ENCODE measurements at regions not wholly inside any gene's neighbourhood (a gene's known extent, or its start where the extent isn't known, plus 50 kb on each side); places are given as distances from the start of the nearest gene placed in this dataset.

DNA sequence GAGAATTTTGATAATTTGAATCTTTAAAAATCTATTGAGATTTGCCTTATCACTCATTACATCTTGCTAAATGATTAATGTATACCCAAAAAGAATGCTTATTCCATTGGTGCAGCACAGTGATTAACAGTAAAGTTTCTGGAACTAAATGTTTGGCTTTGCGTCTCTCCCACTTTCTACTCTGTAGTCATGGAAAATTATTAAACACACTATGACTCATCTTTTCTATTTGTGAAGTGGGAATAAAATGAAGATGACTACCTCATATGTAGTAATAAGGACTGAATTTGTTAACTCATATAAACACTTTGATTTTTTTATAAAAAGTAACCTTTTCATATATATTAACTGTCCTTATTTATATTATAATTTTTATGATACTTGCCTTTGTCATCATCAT, 118.1 kb downstream of the RERGL start:
- no peak overlapping the region for H3K4me3 ChIP-seq (ENCODE audit: low read length)
- no peak for TF ChIP-seq CTCF (IDR thresholded peaks at IDR 0.05; ENCODE audit: insufficient read depth, low read depth, low read length, missing control alignments)
- DNase-seq (ENCODE audit: low read depth) = peak; percentile 4

DNA sequence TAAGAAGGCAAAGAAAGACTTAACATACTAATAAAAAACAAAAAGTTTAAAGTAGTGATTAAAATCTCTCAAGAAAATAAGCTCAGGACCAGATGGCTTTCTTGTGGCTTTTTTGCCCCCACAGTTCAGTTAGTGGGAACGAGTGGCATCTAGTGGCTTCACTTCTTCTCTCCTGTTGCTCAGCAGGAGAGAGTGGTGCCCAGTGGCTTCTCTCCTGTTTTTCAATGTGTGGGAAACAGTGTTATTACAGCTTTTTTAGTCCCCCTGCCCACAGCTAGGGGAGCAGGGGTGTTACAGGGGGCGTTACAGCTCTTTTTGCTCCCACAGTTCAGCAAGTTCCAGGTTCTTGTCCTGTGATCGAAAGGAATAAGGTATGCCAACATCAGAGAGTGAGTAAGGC, 135.2 kb downstream of the RERGL start:
- no peak overlapping the region for H3K4me3 ChIP-seq (ENCODE audit: low read length)
- DNase-seq (ENCODE audit: low read depth) = no peak
- no peak for TF ChIP-seq CTCF (IDR thresholded peaks at IDR 0.05; ENCODE audit: insufficient read depth, low read depth, low read length, missing control alignments)

DNA sequence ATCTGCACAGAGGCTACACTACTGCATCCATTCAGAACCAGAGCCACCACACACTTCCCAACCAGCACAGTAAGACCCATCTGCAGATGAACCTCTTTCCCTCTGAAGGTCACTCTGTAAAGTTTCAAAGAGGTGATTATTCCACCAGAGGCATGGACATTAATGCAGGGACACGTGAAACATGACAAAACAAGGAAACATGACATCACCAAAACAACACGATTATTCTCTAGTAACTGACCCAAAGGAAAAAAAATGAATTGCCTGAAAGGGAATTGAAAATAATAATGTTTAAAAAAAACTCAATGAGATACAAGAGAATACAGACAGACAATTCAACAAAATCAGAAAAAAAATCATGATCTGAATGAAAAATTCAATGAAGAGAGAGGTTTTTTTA, 139.1 kb downstream of the RERGL start:
- DNase-seq (ENCODE audit: low read depth) = no peak
- no peak for TF ChIP-seq CTCF (IDR thresholded peaks at IDR 0.05; ENCODE audit: insufficient read depth, low read depth, low read length, missing control alignments)
- H3K4me3 ChIP-seq (ENCODE audit: low read length) = no peak overlapping the region

DNA sequence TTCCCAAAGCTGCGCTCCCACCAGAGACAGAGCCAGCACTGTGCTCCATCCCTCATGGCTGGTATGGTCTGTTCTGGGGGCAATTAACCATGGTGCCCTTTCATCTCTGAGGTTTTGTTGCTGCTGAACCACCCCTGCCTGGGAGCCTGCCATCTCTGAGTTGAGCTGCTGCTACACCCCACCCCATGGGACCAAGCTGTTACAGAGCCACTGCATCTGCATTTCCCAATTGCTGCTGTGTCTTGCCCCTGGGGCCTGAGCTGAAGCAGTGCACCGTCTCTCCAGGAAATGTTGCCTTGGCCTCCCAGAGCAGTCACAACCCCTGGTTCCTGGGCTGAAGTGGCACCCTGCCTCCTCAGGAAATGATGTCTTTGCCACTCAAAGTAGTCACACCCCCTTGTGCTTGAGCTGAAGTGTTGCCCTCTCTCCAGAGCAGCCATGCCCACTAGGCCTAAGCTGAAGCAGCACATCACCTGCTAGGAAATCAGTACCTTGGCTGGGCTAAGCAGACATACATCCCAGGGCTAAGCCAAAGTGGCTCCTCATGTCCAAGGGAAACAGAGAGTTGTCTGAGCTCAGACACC, 140.3 kb downstream of the RERGL start:
- H3K4me3 ChIP-seq (ENCODE audit: low read length) = no peak overlapping the region
- no peak for TF ChIP-seq CTCF (IDR thresholded peaks at IDR 0.05; ENCODE audit: insufficient read depth, low read depth, low read length, missing control alignments)
- DNase-seq (ENCODE audit: low read depth) = no peak

DNA sequence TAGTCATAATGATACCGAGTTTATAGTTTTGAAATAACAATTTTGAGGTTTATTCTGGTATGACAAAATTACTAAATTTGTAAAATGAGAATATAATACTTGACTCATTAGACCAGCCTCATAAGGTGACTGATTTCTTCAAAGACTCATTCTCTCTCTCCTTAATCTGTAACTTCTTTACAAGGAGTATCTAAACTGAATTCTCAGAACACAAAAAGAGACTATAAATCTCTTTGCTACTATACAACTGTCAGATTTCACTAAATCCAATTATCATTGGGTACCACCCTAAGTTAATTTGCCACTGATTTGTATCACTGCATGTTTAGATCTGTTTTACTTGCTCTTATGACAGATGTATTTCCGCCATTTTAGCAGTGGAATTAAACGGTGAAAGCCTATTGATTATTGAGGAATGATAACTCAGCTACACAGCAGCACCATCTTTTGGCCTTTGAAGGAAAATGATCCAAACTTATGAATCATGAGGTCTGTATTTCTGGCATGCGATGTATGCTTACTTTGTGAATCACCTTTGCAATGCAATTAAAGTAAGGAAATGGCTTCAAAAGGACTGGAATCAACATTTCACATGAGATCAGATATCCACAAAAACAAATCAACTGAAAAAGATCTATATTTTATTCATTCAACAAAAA, 161.2 kb downstream of the RERGL start:
- peak; percentile 48 for TF ChIP-seq CTCF (IDR thresholded peaks at IDR 0.05; ENCODE audit: insufficient read depth, low read depth, low read length, missing control alignments)
- H3K4me3 ChIP-seq (ENCODE audit: low read length) = no peak overlapping the region
- DNase-seq (ENCODE audit: low read depth) = peak; percentile 83

- no peak for DNase-seq (ENCODE audit: low read depth)
- H3K4me3 ChIP-seq (ENCODE audit: low read length) = no peak overlapping the region
- no peak for TF ChIP-seq CTCF (IDR thresholded peaks at IDR 0.05; ENCODE audit: insufficient read depth, low read depth, low read length, missing control alignments)
Observed at GRCh38 chr12:17918013-17918412, 172.0 kb downstream of the RERGL start.

- H3K4me3 ChIP-seq (ENCODE audit: low read length) = no peak overlapping the region
- no peak for TF ChIP-seq CTCF (IDR thresholded peaks at IDR 0.05; ENCODE audit: insufficient read depth, low read depth, low read length, missing control alignments)
- no peak for DNase-seq (ENCODE audit: low read depth)
Observed at GRCh38 chr12:17884581-17884980, 205.4 kb downstream of the RERGL start.

Measured in epithelial cell of esophagus (primary cell).